ENCODE measurements at regions not wholly inside any gene's neighbourhood (a gene's known extent, or its start where the extent isn't known, plus 50 kb on each side); places are given as distances from the start of the nearest gene placed in this dataset.

DNA sequence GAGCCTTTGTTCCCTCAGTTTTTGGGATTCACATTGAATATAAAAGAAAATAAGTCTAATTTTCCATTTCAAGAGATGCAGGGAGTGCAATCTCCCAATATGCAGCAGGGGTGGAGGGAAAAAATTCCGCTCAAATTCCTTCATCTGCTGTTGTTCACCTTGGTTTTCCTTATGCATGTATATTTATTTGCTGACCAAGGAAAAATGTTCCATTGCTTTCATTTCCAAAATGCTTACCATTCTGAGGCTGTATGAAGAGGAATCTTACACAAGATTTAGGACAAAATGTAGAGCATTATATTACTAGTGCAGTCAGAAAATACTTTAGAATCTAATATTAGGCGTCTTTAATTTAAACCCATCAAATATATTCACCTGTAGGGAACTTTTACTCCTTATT is 863.9 kb downstream of the EPHA3 start:
- TF ChIP-seq, protein P1, sequence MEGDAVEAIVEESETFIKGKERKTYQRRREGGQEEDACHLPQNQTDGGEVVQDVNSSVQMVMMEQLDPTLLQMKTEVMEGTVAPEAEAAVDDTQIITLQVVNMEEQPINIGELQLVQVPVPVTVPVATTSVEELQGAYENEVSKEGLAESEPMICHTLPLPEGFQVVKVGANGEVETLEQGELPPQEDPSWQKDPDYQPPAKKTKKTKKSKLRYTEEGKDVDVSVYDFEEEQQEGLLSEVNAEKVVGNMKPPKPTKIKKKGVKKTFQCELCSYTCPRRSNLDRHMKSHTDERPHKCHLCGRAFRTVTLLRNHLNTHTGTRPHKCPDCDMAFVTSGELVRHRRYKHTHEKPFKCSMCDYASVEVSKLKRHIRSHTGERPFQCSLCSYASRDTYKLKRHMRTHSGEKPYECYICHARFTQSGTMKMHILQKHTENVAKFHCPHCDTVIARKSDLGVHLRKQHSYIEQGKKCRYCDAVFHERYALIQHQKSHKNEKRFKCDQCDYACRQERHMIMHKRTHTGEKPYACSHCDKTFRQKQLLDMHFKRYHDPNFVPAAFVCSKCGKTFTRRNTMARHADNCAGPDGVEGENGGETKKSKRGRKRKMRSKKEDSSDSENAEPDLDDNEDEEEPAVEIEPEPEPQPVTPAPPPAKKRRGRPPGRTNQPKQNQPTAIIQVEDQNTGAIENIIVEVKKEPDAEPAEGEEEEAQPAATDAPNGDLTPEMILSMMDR (IDR thresholded peaks at IDR 0.05), result no peak
- TF ChIP-seq POLR2A (IDR thresholded peaks at IDR 0.05), result no peak
